NT2/D1 (cell line): ENCODE measurements at regions not wholly inside any gene's neighbourhood (a gene's known extent, or its start where the extent isn't known, plus 50 kb on each side); places are given as distances from the start of the nearest gene placed in this dataset.

Experiments
- DNase-seq: peaks from one replicate; pipeline ENCODE4 v3.0.0-alpha.2; 2011; ENCODE audit warnings: low read depth, low spot score
- H3K27me3 ChIP-seq: 2 replicates; pipeline ENCODE4 v1.6.0; 2011; ENCODE audit warnings: mild to moderate bottlenecking; ENCODE audit not compliant: insufficient read length, insufficient read depth
- H3K36me3 ChIP-seq: 2 replicates; pipeline ENCODE4 v1.6.1; 2011; ENCODE audit warnings: mild to moderate bottlenecking, low read length, mixed read lengths; ENCODE audit not compliant: insufficient read depth, insufficient read length
- H3K4me1 ChIP-seq: 2 replicates; pipeline ENCODE4 v1.5.1; 2011; ENCODE audit not compliant: insufficient read depth, insufficient read length
- H3K4me3 ChIP-seq: 2 replicates; pipeline ENCODE4 v1.5.1; 2011; ENCODE audit warnings: low read depth; ENCODE audit not compliant: insufficient read length
- H3K9ac ChIP-seq: 2 replicates; pipeline ENCODE4 v1.6.0; 2011; ENCODE audit warnings: low read depth; ENCODE audit not compliant: insufficient read length
- H3K9me3 ChIP-seq: 2 replicates; pipeline ENCODE4 v1.5.1; 2011; ENCODE audit warnings: mild to moderate bottlenecking, low read length; ENCODE audit not compliant: insufficient read depth
- SUZ12 ChIP-seq: IDR thresholded peaks from 2 replicates; pipeline ENCODE4 v1.6.1; 2011; ENCODE audit not compliant: insufficient read length, insufficient read depth; ENCODE audit errors: extremely low read depth
- YY1 ChIP-seq: IDR thresholded peaks from 2 replicates; pipeline ENCODE4 v1.6.1; 2011; ENCODE audit not compliant: insufficient read length, insufficient read depth
- ZNF274 ChIP-seq: IDR thresholded peaks from 2 replicates; pipeline ENCODE4 v1.6.1; 2011; ENCODE audit warnings: mild to moderate bottlenecking, low read depth, low read length

GRCh38 chr18:68454511-68455228 is 260.2 kb downstream of the TMX3 start:
- TF ChIP-seq ZNF274 (no peak), SUZ12 (no peak), YY1 (no peak)
- Histone ChIP-seq H3K36me3 (no peaks in the 10 kb centered on the region), H3K9me3 (no peaks in the 10 kb centered on the region), H3K9ac (no peak overlapping the region), H3K27me3 (no peaks in the 10 kb centered on the region), H3K4me1 (no peaks in the 10 kb centered on the region), H3K4me3 (no peak overlapping the region)
- no peak for DNase-seq

- DNase-seq, result no peak
Observed at GRCh38 chr18:68449292-68449691, 265.6 kb downstream of the TMX3 start.

GRCh38 chr18:68448736-68449135 is 266.2 kb downstream of the TMX3 start:
- H3K9ac ChIP-seq, result no peak overlapping the region
- DNase-seq, result no peak
- TF ChIP-seq SUZ12, result no peak
- TF ChIP-seq ZNF274, result no peak
- no peak for TF ChIP-seq YY1
- no peaks in the 10 kb centered on the region for H3K36me3 ChIP-seq
- no peaks in the 10 kb centered on the region for H3K9me3 ChIP-seq
- H3K4me3 ChIP-seq, result no peak overlapping the region
- no peaks in the 10 kb centered on the region for H3K4me1 ChIP-seq
- H3K27me3 ChIP-seq, result no peaks in the 10 kb centered on the region

More at GRCh38 chr18:68449292-68449691, 265.6 kb downstream of the TMX3 start:
- TF ChIP-seq YY1 (no peak), SUZ12 (no peak)
- Histone ChIP-seq H3K9me3 (no peaks in the 10 kb centered on the region), H3K4me3 (no peak overlapping the region), H3K9ac (no peak overlapping the region), H3K36me3 (no peaks in the 10 kb centered on the region), H3K4me1 (no peaks in the 10 kb centered on the region), H3K27me3 (no peaks in the 10 kb centered on the region)

GRCh38 chr18:68447286-68447685 is 267.6 kb downstream of the TMX3 start:
- Histone ChIP-seq H3K4me3 (no peak overlapping the region), H3K9me3 (no peaks in the 10 kb centered on the region), H3K36me3 (no peaks in the 10 kb centered on the region), H3K27me3 (no peaks in the 10 kb centered on the region), H3K4me1 (no peaks in the 10 kb centered on the region), H3K9ac (no peak overlapping the region)
- no peak for TF ChIP-seq SUZ12
- TF ChIP-seq ZNF274, result no peak
- TF ChIP-seq YY1, result no peak
- no peak for DNase-seq

- no peak for TF ChIP-seq ZNF274
- TF ChIP-seq SUZ12, result no peak
- no peak for TF ChIP-seq YY1
- no peak overlapping the region for H3K9ac ChIP-seq
Observed at GRCh38 chr18:68445668-68446426, 269.1 kb downstream of the TMX3 start.

GRCh38 chr18:68445136-68445535 is 269.8 kb downstream of the TMX3 start:
- H3K27me3 ChIP-seq, result no peaks in the 10 kb centered on the region
- no peaks in the 10 kb centered on the region for H3K36me3 ChIP-seq
- TF ChIP-seq ZNF274 (no peak), YY1 (no peak), SUZ12 (no peak)
- H3K4me3 ChIP-seq, result no peak overlapping the region
- H3K4me1 ChIP-seq, result no peaks in the 10 kb centered on the region
- H3K9ac ChIP-seq, result no peak overlapping the region
- H3K9me3 ChIP-seq, result no peaks in the 10 kb centered on the region
- no peak for DNase-seq

More at GRCh38 chr18:68445668-68446426, 269.1 kb downstream of the TMX3 start:
- no peaks in the 10 kb centered on the region for H3K27me3 ChIP-seq
- DNase-seq, result no peak
- H3K4me1 ChIP-seq, result no peaks in the 10 kb centered on the region
- H3K36me3 ChIP-seq, result no peaks in the 10 kb centered on the region
- no peak overlapping the region for H3K4me3 ChIP-seq
- no peaks in the 10 kb centered on the region for H3K9me3 ChIP-seq

- no peaks in the 10 kb centered on the region for H3K4me1 ChIP-seq
- peaks cover 6% of the 10 kb centered on the region for H3K9me3 ChIP-seq
- no peaks in the 10 kb centered on the region for H3K27me3 ChIP-seq
- H3K9ac ChIP-seq, result no peak overlapping the region
- H3K36me3 ChIP-seq, result no peaks in the 10 kb centered on the region
- no peak overlapping the region for H3K4me3 ChIP-seq
- TF ChIP-seq SUZ12 (no peak), YY1 (no peak)
- DNase-seq, result no peak
Observed at GRCh38 chr18:68441241-68441640, 273.7 kb downstream of the TMX3 start.
